H1 (cell line): ENCODE measurements at regions not wholly inside any gene's neighbourhood (a gene's known extent, or its start where the extent isn't known, plus 50 kb on each side); places are given as distances from the start of the nearest gene placed in this dataset.

ENCODE experiments used
- ASH2L ChIP-seq: fragments of 200-600, 300-600 bp; sonication (generic); IDR thresholded peaks from one replicate; pipeline ENCODE4 v1.7.1; 2017; ENCODE audit warnings: low read length
- POLR2A ChIP-seq, 2 experiments: IDR thresholded peaks; 1 replicate in 1 of 2; 2 replicates in 1 of 2; pipeline ENCODE4 v1.6.1; 2011; ENCODE audit warnings: low read depth in 2 of 2, low read length in 2 of 2, mild to moderate bottlenecking in 2 of 2; ENCODE audit errors: control extremely low read depth in 1 of 2
- TAF1 ChIP-seq: IDR thresholded peaks from 2 replicates; pipeline ENCODE4 v1.6.1; 2011; ENCODE audit warnings: mild to moderate bottlenecking, low read depth, low read length
- TF ChIP-seq, protein P1 (sequence below): fragments of 300-600 bp; sonication (generic); IDR thresholded peaks from 2 replicates; pipeline ENCODE4 v1.7.1; 2012; ENCODE audit warnings: low read length, moderate library complexity, mild to moderate bottlenecking, inconsistent platforms; ENCODE audit not compliant: insufficient replicate concordance

DNA sequence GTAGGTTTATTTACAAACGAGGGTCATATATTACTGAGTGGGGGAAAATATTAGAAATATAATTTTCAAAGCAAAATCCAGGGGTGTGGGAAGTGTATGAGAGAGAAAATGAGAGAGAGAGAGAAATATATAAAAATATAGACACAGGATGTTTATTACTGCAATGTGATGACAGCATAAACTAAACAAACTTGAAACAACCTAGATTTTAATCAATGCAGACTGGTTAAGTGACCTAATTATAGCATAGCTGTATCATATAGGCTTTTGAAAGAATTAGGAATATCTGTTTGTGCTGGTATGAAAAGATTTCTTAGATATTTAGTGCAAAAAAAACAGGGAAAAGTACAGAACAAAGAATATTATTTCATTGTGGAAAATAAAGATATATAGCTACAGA lies 280.5 kb downstream of the ACTL7B start (continued):
- TF ChIP-seq, protein P1, sequence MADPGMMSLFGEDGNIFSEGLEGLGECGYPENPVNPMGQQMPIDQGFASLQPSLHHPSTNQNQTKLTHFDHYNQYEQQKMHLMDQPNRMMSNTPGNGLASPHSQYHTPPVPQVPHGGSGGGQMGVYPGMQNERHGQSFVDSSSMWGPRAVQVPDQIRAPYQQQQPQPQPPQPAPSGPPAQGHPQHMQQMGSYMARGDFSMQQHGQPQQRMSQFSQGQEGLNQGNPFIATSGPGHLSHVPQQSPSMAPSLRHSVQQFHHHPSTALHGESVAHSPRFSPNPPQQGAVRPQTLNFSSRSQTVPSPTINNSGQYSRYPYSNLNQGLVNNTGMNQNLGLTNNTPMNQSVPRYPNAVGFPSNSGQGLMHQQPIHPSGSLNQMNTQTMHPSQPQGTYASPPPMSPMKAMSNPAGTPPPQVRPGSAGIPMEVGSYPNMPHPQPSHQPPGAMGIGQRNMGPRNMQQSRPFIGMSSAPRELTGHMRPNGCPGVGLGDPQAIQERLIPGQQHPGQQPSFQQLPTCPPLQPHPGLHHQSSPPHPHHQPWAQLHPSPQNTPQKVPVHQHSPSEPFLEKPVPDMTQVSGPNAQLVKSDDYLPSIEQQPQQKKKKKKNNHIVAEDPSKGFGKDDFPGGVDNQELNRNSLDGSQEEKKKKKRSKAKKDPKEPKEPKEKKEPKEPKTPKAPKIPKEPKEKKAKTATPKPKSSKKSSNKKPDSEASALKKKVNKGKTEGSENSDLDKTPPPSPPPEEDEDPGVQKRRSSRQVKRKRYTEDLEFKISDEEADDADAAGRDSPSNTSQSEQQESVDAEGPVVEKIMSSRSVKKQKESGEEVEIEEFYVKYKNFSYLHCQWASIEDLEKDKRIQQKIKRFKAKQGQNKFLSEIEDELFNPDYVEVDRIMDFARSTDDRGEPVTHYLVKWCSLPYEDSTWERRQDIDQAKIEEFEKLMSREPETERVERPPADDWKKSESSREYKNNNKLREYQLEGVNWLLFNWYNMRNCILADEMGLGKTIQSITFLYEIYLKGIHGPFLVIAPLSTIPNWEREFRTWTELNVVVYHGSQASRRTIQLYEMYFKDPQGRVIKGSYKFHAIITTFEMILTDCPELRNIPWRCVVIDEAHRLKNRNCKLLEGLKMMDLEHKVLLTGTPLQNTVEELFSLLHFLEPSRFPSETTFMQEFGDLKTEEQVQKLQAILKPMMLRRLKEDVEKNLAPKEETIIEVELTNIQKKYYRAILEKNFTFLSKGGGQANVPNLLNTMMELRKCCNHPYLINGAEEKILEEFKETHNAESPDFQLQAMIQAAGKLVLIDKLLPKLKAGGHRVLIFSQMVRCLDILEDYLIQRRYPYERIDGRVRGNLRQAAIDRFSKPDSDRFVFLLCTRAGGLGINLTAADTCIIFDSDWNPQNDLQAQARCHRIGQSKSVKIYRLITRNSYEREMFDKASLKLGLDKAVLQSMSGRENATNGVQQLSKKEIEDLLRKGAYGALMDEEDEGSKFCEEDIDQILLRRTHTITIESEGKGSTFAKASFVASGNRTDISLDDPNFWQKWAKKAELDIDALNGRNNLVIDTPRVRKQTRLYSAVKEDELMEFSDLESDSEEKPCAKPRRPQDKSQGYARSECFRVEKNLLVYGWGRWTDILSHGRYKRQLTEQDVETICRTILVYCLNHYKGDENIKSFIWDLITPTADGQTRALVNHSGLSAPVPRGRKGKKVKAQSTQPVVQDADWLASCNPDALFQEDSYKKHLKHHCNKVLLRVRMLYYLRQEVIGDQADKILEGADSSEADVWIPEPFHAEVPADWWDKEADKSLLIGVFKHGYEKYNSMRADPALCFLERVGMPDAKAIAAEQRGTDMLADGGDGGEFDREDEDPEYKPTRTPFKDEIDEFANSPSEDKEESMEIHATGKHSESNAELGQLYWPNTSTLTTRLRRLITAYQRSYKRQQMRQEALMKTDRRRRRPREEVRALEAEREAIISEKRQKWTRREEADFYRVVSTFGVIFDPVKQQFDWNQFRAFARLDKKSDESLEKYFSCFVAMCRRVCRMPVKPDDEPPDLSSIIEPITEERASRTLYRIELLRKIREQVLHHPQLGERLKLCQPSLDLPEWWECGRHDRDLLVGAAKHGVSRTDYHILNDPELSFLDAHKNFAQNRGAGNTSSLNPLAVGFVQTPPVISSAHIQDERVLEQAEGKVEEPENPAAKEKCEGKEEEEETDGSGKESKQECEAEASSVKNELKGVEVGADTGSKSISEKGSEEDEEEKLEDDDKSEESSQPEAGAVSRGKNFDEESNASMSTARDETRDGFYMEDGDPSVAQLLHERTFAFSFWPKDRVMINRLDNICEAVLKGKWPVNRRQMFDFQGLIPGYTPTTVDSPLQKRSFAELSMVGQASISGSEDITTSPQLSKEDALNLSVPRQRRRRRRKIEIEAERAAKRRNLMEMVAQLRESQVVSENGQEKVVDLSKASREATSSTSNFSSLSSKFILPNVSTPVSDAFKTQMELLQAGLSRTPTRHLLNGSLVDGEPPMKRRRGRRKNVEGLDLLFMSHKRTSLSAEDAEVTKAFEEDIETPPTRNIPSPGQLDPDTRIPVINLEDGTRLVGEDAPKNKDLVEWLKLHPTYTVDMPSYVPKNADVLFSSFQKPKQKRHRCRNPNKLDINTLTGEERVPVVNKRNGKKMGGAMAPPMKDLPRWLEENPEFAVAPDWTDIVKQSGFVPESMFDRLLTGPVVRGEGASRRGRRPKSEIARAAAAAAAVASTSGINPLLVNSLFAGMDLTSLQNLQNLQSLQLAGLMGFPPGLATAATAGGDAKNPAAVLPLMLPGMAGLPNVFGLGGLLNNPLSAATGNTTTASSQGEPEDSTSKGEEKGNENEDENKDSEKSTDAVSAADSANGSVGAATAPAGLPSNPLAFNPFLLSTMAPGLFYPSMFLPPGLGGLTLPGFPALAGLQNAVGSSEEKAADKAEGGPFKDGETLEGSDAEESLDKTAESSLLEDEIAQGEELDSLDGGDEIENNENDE: no peak
- TF ChIP-seq TAF1 (no peak), ASH2L (no peak), POLR2A (IDR thresholded peaks at IDR 0.05; ENCODE audit: control extremely low read depth in 1 of 2, low read depth in 2 of 2, low read length in 2 of 2) (no peak)
